Endodermal cell (in vitro differentiated cells): ENCODE measurements at regions not wholly inside any gene's neighbourhood (a gene's known extent, or its start where the extent isn't known, plus 50 kb on each side); places are given as distances from the start of the nearest gene placed in this dataset.

Experiments
- DNase-seq: peaks from one replicate; pipeline ENCODE4 v3.0.0-alpha.2; 2017
- H3K27ac ChIP-seq: 2 replicates; pipeline ENCODE4 v1.5.1; 2013; ENCODE audit warnings: mild to moderate bottlenecking, low read depth, low read length, moderate library complexity
- H3K27me3 ChIP-seq: 2 replicates; pipeline ENCODE4 v1.6.1; 2013; ENCODE audit warnings: mild to moderate bottlenecking, low read length, moderate library complexity; ENCODE audit not compliant: insufficient read depth, control insufficient read depth, poor library complexity, severe bottlenecking
- H3K36me3 ChIP-seq: 2 replicates; pipeline ENCODE4 v1.7.0; 2013; ENCODE audit warnings: mild to moderate bottlenecking, low read length, moderate library complexity; ENCODE audit not compliant: control insufficient read depth, insufficient read depth
- H3K4me1 ChIP-seq: one replicate; pipeline ENCODE4 v1.7.0; 2013; ENCODE audit warnings: low read length; ENCODE audit not compliant: control insufficient read depth, insufficient read depth
- H3K4me3 ChIP-seq: 2 replicates; pipeline ENCODE4 v1.5.1; 2013; ENCODE audit warnings: mild to moderate bottlenecking, low read length, moderate library complexity
- H3K9ac ChIP-seq: 2 replicates; pipeline ENCODE4 v1.6.1; 2013; ENCODE audit warnings: mild to moderate bottlenecking, low read length, moderate library complexity; ENCODE audit not compliant: poor library complexity, severe bottlenecking; ENCODE audit errors: extremely low read depth
- H3K9me3 ChIP-seq: 2 replicates; pipeline ENCODE4 v1.6.1; 2013; ENCODE audit warnings: mild to moderate bottlenecking, low read length, moderate library complexity; ENCODE audit not compliant: control insufficient read depth
- H3K27ac Mint-ChIP-seq: 2 replicates; pipeline ENCODE4 v1.8.0; 2020; ENCODE audit warnings: mixed read lengths
- H3K27me3 Mint-ChIP-seq: 2 replicates; pipeline ENCODE4 v1.8.0; 2021; ENCODE audit warnings: mild to moderate bottlenecking, mixed read lengths; ENCODE audit not compliant: insufficient read depth
- H3K36me3 Mint-ChIP-seq: 2 replicates; pipeline ENCODE4 v1.8.0; 2020; ENCODE audit warnings: low read depth, mixed read lengths
- H3K4me1 Mint-ChIP-seq: 2 replicates; pipeline ENCODE4 v1.8.0; 2020; ENCODE audit warnings: mixed read lengths
- H3K4me3 Mint-ChIP-seq: 2 replicates; pipeline ENCODE4 v1.8.0; 2020; ENCODE audit warnings: mild to moderate bottlenecking, moderate library complexity, mixed read lengths
- H3K9me3 Mint-ChIP-seq: 2 replicates; pipeline ENCODE4 v1.8.0; 2020; ENCODE audit warnings: mild to moderate bottlenecking, mixed read lengths
- WGBS, 2 experiments: methylation state at CpG; one replicate each; pipeline versions ENCODE4 v1.1.5 to v1.1.7; 2013; ENCODE audit warnings: missing lambda C conversion rate in 2 of 2, mixed read lengths in 1 of 2; ENCODE audit not compliant: insufficient coverage in 1 of 2, insufficient read length in 1 of 2; 5-methylcytosine and 5-hydroxymethylcytosine counted together
- TF ChIP-seq, protein P1 (sequence below): fragments of 200-600 bp; sonication (generic); conservative IDR thresholded peaks from 2 replicates; pipeline ENCODE4 v1.5.0; 2021; ENCODE audit warnings: antibody characterized with exemption, mild to moderate bottlenecking

DNA sequence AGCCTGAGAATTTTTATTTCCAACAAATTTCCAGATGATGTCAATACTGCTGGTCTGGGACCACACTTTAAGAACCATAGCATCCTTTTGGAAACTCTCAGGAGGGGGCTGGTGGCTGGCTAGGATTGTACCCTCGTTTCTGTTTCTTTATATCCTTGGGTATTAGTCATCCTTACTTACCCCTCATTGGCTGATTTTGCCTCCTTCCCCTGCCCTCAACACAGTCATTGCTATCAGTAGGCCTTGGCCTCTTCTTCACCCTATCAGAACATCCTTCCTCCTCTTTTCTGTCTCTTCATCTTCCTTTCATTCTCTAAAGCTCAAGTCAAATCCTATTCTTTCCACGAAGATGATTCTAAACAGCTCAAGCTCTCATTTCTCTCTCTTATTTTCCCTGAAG, 148.5 kb downstream of the ELOVL4 start:
- Histone ChIP-seq H3K27me3 (no peaks in the 10 kb centered on the region), H3K36me3 (no peaks in the 10 kb centered on the region), H3K4me1 (no peaks in the 10 kb centered on the region), H3K9me3 (no peaks in the 10 kb centered on the region), H3K4me3 (no peak overlapping the region), H3K9ac (no peak overlapping the region), H3K27ac (no peak overlapping the region)
- Mint-ChIP-seq H3K27me3 (no peaks in the 10 kb centered on the region), H3K4me3 (no peak overlapping the region), H3K4me1 (peaks cover 4% of the 10 kb centered on the region), H3K36me3 (no peaks in the 10 kb centered on the region), H3K9me3 (no peaks in the 10 kb centered on the region), H3K27ac (no peak overlapping the region)
- no peak for DNase-seq
- whole genome bisulfite sequencing, 2 experiments: 67 to 84% methylated on average over 1 to 2 of the region's 2 CpGs
- TF ChIP-seq, protein P1, sequence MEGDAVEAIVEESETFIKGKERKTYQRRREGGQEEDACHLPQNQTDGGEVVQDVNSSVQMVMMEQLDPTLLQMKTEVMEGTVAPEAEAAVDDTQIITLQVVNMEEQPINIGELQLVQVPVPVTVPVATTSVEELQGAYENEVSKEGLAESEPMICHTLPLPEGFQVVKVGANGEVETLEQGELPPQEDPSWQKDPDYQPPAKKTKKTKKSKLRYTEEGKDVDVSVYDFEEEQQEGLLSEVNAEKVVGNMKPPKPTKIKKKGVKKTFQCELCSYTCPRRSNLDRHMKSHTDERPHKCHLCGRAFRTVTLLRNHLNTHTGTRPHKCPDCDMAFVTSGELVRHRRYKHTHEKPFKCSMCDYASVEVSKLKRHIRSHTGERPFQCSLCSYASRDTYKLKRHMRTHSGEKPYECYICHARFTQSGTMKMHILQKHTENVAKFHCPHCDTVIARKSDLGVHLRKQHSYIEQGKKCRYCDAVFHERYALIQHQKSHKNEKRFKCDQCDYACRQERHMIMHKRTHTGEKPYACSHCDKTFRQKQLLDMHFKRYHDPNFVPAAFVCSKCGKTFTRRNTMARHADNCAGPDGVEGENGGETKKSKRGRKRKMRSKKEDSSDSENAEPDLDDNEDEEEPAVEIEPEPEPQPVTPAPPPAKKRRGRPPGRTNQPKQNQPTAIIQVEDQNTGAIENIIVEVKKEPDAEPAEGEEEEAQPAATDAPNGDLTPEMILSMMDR: no peak

GRCh38 chr6:79797912-79798311, 149.4 kb downstream of the ELOVL4 start:
- H3K27ac Mint-ChIP-seq: no peak overlapping the region
- H3K27me3 Mint-ChIP-seq: no peaks in the 10 kb centered on the region
- TF ChIP-seq, protein P1: no peak
- no peaks in the 10 kb centered on the region for H3K27me3 ChIP-seq
- H3K4me1 ChIP-seq: no peaks in the 10 kb centered on the region
- no peak overlapping the region for H3K4me3 ChIP-seq
- no peaks in the 10 kb centered on the region for H3K36me3 ChIP-seq
- peaks cover 4% of the 10 kb centered on the region for H3K4me1 Mint-ChIP-seq
- H3K36me3 Mint-ChIP-seq: no peaks in the 10 kb centered on the region
- H3K27ac ChIP-seq: no peak overlapping the region
- DNase-seq: no peak
- no peak overlapping the region for H3K4me3 Mint-ChIP-seq
- H3K9me3 Mint-ChIP-seq: no peaks in the 10 kb centered on the region
- 80 to 86% methylated on average over 1 to 2 of the region's 2 CpGs for WGBS, 2 experiments
- H3K9ac ChIP-seq: no peak overlapping the region
- no peaks in the 10 kb centered on the region for H3K9me3 ChIP-seq

- Histone ChIP-seq H3K27me3 (no peaks in the 10 kb centered on the region), H3K4me1 (no peaks in the 10 kb centered on the region), H3K27ac (no peak overlapping the region), H3K9ac (no peak overlapping the region), H3K36me3 (no peaks in the 10 kb centered on the region), H3K4me3 (no peak overlapping the region), H3K9me3 (no peaks in the 10 kb centered on the region)
- TF ChIP-seq, protein P1: no peak
- Mint-ChIP-seq H3K27me3 (no peaks in the 10 kb centered on the region), H3K9me3 (no peaks in the 10 kb centered on the region), H3K27ac (no peak overlapping the region), H3K4me3 (no peak overlapping the region), H3K4me1 (peaks cover 4% of the 10 kb centered on the region), H3K36me3 (no peaks in the 10 kb centered on the region)
- WGBS, 2 experiments: 82 to 94% methylated on average over 2 to 3 of the region's 3 CpGs
- DNase-seq: no peak
These were observed 150.1 kb downstream of the ELOVL4 start for GRCh38 chr6:79797163-79797764.
